ENCODE measurements at regions not wholly inside any gene's neighbourhood (a gene's known extent, or its start where the extent isn't known, plus 50 kb on each side); places are given as distances from the start of the nearest gene placed in this dataset.

DNA sequence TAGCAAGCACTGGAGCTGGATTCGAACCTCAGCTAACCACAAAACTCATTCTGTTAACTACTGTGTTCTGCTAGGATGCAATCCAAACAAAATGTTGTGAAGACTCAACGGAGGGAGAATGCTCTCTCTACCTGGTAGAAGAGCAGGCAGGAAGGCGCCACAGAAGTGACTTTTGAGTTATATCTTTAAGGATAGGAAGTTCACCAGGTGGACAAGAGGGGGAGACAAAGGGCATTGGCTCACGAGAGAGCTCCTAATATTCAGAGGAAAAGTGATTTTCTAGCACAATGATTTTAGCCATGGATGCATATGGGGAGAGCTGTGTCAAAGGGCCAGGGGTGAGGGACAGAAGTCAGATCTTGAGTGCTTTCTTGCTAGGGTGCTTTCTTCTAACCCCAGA is 108.4 kb upstream of the MAFB start:
- no peaks in the 10 kb centered on the region for H3K36me3 Mint-ChIP-seq
- no peak overlapping the region for H3K27ac Mint-ChIP-seq
- no peak overlapping the region for H3K4me3 Mint-ChIP-seq
- H3K27me3 Mint-ChIP-seq (ENCODE audit: low read depth) = peaks cover 43% of the 10 kb centered on the region
- H3K4me1 Mint-ChIP-seq = no peaks in the 10 kb centered on the region
- peaks cover under 1% of the 10 kb centered on the region for H3K9me3 Mint-ChIP-seq
- DNase-seq (ENCODE audit: low spot score in 2 of 2, unreplicated experiment in 2 of 2) = peak in 1 of 2 experiments; percentile 34
- TF ChIP-seq, protein P1, sequence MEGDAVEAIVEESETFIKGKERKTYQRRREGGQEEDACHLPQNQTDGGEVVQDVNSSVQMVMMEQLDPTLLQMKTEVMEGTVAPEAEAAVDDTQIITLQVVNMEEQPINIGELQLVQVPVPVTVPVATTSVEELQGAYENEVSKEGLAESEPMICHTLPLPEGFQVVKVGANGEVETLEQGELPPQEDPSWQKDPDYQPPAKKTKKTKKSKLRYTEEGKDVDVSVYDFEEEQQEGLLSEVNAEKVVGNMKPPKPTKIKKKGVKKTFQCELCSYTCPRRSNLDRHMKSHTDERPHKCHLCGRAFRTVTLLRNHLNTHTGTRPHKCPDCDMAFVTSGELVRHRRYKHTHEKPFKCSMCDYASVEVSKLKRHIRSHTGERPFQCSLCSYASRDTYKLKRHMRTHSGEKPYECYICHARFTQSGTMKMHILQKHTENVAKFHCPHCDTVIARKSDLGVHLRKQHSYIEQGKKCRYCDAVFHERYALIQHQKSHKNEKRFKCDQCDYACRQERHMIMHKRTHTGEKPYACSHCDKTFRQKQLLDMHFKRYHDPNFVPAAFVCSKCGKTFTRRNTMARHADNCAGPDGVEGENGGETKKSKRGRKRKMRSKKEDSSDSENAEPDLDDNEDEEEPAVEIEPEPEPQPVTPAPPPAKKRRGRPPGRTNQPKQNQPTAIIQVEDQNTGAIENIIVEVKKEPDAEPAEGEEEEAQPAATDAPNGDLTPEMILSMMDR (IDR thresholded peaks at IDR 0.05; ENCODE audit: unreplicated experiment) = peak; percentile 23

DNA sequence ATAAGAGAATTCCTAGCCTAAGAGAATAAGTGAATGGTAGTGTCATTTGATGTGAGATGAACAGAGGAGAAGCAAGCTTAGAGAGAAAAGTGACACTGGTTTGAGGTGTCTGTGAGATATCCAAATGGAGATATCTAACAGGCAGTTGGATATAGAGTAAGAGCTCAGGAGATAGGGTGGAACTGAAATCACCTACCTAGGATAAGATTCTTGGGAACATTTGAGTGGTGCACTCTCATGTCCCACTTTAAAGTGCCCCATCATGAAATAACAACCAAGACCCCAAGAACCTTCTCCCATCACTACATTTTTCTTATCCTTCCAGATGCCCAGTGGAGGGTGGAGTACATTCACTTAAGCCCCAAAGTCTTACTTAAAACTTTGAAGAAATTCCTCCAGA is 109.0 kb upstream of the MAFB start:
- DNase-seq (ENCODE audit: low spot score in 2 of 2, unreplicated experiment in 2 of 2) = no peak
- TF ChIP-seq, protein P1 (IDR thresholded peaks at IDR 0.05; ENCODE audit: unreplicated experiment) = no peak
- H3K9me3 Mint-ChIP-seq = no peaks in the 10 kb centered on the region
- H3K27me3 Mint-ChIP-seq (ENCODE audit: low read depth) = peaks cover 47% of the 10 kb centered on the region
- H3K4me3 Mint-ChIP-seq = no peak overlapping the region
- no peaks in the 10 kb centered on the region for H3K36me3 Mint-ChIP-seq
- H3K4me1 Mint-ChIP-seq = no peaks in the 10 kb centered on the region
- H3K27ac Mint-ChIP-seq = no peak overlapping the region

DNA sequence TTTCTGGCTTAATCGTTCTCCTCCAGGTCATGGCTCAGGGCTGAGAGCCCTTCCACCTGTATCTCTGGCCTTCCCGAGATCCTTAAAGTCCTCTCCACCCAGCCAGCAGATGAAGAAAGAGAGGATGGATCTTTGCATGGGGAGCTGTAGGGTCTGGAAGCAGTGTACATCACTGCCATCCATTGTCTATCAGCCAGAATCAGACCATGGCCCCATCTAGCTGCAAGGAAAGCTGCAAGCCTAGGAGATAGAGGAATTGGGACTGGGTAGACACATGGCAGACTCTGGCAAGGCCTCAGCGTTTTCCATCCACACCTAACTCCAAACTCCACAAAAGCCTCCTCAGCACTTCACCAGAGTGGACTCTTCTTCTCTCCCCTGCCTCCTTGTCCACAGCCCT is 113.8 kb upstream of the MAFB start:
- Mint-ChIP-seq H3K4me3 (no peak overlapping the region), H3K9me3 (no peaks in the 10 kb centered on the region), H3K4me1 (peaks cover 17% of the 10 kb centered on the region), H3K36me3 (no peaks in the 10 kb centered on the region), H3K27me3 (ENCODE audit: low read depth) (peaks cover 54% of the 10 kb centered on the region), H3K27ac (no peak overlapping the region)
- no peak for DNase-seq (ENCODE audit: low spot score in 2 of 2, unreplicated experiment in 2 of 2)
- TF ChIP-seq, protein P1 (IDR thresholded peaks at IDR 0.05; ENCODE audit: unreplicated experiment) = no peak

DNA sequence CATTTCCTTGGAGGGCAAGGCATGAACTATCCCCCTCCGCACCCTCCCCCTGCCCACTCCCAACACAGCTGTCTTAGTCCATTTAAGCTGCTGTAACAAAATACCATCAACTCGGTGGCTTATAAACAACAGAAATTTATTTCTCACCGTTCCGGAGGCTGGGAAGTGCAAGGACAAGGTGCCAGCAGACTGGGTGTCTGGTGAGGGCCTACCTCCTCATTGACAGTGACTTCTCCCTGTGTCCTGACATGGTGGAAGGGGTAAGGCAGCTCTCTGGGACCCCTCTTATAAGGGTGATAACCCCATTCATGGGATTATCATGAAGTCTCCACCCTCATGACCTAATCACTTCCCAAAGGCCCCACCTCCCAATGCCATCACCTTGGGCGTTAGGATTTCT is 114.3 kb upstream of the MAFB start:
- H3K36me3 Mint-ChIP-seq = no peaks in the 10 kb centered on the region
- peaks cover 56% of the 10 kb centered on the region for H3K27me3 Mint-ChIP-seq (ENCODE audit: low read depth)
- TF ChIP-seq, protein P1 (IDR thresholded peaks at IDR 0.05; ENCODE audit: unreplicated experiment) = no peak
- no peak overlapping the region for H3K4me3 Mint-ChIP-seq
- H3K27ac Mint-ChIP-seq = no peak overlapping the region
- no peaks in the 10 kb centered on the region for H3K9me3 Mint-ChIP-seq
- H3K4me1 Mint-ChIP-seq = peaks cover 20% of the 10 kb centered on the region
- DNase-seq (ENCODE audit: low spot score in 2 of 2, unreplicated experiment in 2 of 2) = no peak

DNA sequence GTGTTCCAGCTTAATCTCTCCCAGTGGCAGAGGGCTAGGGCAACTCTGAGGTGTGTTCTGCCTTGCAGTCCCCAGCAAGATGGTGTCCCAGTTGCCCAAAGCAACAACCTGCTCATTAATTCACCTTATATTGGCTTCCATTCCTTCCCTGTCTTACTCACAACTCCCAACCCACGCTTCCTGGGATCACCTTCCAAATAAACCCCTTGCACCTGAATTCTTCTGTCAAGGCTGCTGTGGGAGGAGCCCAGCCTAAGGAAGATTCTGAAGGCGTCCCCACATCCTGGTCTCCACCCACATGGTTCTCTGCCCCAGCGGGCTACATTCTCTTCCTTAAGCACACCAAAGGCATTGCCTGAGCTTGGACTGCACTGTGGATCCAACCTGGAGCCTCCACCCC is 116.6 kb upstream of the MAFB start:
- TF ChIP-seq, protein P1 (IDR thresholded peaks at IDR 0.05; ENCODE audit: unreplicated experiment) = no peak
- Mint-ChIP-seq H3K36me3 (no peaks in the 10 kb centered on the region), H3K4me3 (no peak overlapping the region), H3K4me1 (peaks cover 20% of the 10 kb centered on the region), H3K27ac (no peak overlapping the region), H3K9me3 (no peaks in the 10 kb centered on the region), H3K27me3 (ENCODE audit: low read depth) (peaks cover 59% of the 10 kb centered on the region)
- no peak for DNase-seq (ENCODE audit: low spot score in 2 of 2, unreplicated experiment in 2 of 2)
